ENCODE measurements at regions not wholly inside any gene's neighbourhood (a gene's known extent, or its start where the extent isn't known, plus 50 kb on each side); places are given as distances from the start of the nearest gene placed in this dataset.

DNA sequence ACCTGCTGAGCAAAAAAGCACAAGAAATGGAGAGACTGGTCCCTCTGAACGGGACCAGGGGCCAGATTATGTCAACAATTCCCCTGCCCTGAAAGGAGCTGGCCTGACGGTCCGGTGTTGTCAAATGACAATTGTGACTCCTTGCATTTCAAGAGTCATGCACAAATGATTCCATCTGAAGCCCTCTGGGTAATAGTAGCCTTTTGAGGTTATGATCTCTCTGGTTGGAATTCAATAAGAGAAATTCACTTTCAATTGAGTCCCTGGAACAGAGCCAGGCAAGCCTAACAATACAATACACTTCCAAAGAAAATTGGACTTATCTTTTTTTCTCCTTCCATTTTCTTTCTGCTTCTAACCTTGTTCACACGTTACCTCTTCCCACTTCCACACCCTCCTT is 116.9 kb downstream of the C1D start:
- Histone ChIP-seq H3F3A (ENCODE audit: low read depth) (no peaks in the 10 kb centered on the region), H3K36me3 (ENCODE audit: insufficient read depth, low read length) (no peaks in the 10 kb centered on the region), H3K9ac (ENCODE audit: low read depth, low read length, poor library complexity, severe bottlenecking) (no peak overlapping the region), H3K9me2 (replicated peaks; ENCODE audit: low read depth, low read length) (no peaks in the 10 kb centered on the region; the same call in 1 of the 2 replicates), H3K79me2 (ENCODE audit: insufficient read depth, low read length) (no peaks in the 10 kb centered on the region), H3K4me1 (ENCODE audit: insufficient read depth, low read length, poor library complexity, severe bottlenecking) (no peaks in the 10 kb centered on the region), H3K4me2 (ENCODE audit: low read depth, low read length, poor library complexity, severe bottlenecking) (no peak overlapping the region), H3K27me3 (ENCODE audit: insufficient read depth, low read length, poor library complexity, severe bottlenecking) (peaks cover 6% of the 10 kb centered on the region), H3K9me3 (ENCODE audit: insufficient read depth, low read depth, low read length) (no peaks in the 10 kb centered on the region; the same call in 1 of the 2 replicates), H3K4me3 (ENCODE audit: low read length, poor library complexity, severe bottlenecking) (no peak overlapping the region), H2AFZ (ENCODE audit: low read length) (no peak overlapping the region), H4K20me1 (ENCODE audit: insufficient read depth, low read length, poor library complexity, severe bottlenecking) (no peaks in the 10 kb centered on the region)
- TF ChIP-seq EZH2phosphoT487 (IDR thresholded peaks at IDR 0.05; ENCODE audit: borderline replicate concordance), result no peak
- no peak for TF ChIP-seq CTCF (conservative IDR thresholded peaks at IDR 0.05; ENCODE audit: low read length)

- no peak overlapping the region for H3K4me2 ChIP-seq (ENCODE audit: low read depth, low read length, poor library complexity, severe bottlenecking)
- H3K4me3 ChIP-seq (ENCODE audit: low read length, poor library complexity, severe bottlenecking), result no peak overlapping the region
- no peaks in the 10 kb centered on the region; the same call in 1 of the 2 replicates for H3K9me3 ChIP-seq (ENCODE audit: insufficient read depth, low read depth, low read length)
- no peaks in the 10 kb centered on the region for H3F3A ChIP-seq (ENCODE audit: low read depth)
- no peak for TF ChIP-seq EZH2phosphoT487 (IDR thresholded peaks at IDR 0.05; ENCODE audit: borderline replicate concordance)
- TF ChIP-seq CTCF (conservative IDR thresholded peaks at IDR 0.05; ENCODE audit: low read length), result no peak
- no peaks in the 10 kb centered on the region for H3K79me2 ChIP-seq (ENCODE audit: insufficient read depth, low read length)
- no peak overlapping the region for H3K9ac ChIP-seq (ENCODE audit: low read depth, low read length, poor library complexity, severe bottlenecking)
- H3K36me3 ChIP-seq (ENCODE audit: insufficient read depth, low read length), result no peaks in the 10 kb centered on the region
- H3K4me1 ChIP-seq (ENCODE audit: insufficient read depth, low read length, poor library complexity, severe bottlenecking), result no peaks in the 10 kb centered on the region
- H4K20me1 ChIP-seq (ENCODE audit: insufficient read depth, low read length, poor library complexity, severe bottlenecking), result no peaks in the 10 kb centered on the region
- no peaks in the 10 kb centered on the region; the same call in 1 of the 2 replicates for H3K9me2 ChIP-seq (replicated peaks; ENCODE audit: low read depth, low read length)
- no peak overlapping the region for H2AFZ ChIP-seq (ENCODE audit: low read length)
- peaks cover 6% of the 10 kb centered on the region for H3K27me3 ChIP-seq (ENCODE audit: insufficient read depth, low read length, poor library complexity, severe bottlenecking)
These were observed 114.7 kb downstream of the C1D start for GRCh38 chr2:67948057-67948456.

- Histone ChIP-seq H3K27me3 (ENCODE audit: insufficient read depth, low read length, poor library complexity, severe bottlenecking) (peaks cover 6% of the 10 kb centered on the region), H3K79me2 (ENCODE audit: insufficient read depth, low read length) (no peaks in the 10 kb centered on the region), H3K9me2 (replicated peaks; ENCODE audit: low read depth, low read length) (no peaks in the 10 kb centered on the region; the same call in 1 of the 2 replicates), H3F3A (ENCODE audit: low read depth) (no peaks in the 10 kb centered on the region), H3K9me3 (ENCODE audit: insufficient read depth, low read depth, low read length) (no peaks in the 10 kb centered on the region), H3K9ac (ENCODE audit: low read depth, low read length, poor library complexity, severe bottlenecking) (no peak overlapping the region), H3K4me2 (ENCODE audit: low read depth, low read length, poor library complexity, severe bottlenecking) (no peak overlapping the region), H4K20me1 (ENCODE audit: insufficient read depth, low read length, poor library complexity, severe bottlenecking) (no peaks in the 10 kb centered on the region), H3K4me1 (ENCODE audit: insufficient read depth, low read length, poor library complexity, severe bottlenecking) (no peaks in the 10 kb centered on the region), H2AFZ (ENCODE audit: low read length) (no peak overlapping the region), H3K4me3 (ENCODE audit: low read length, poor library complexity, severe bottlenecking) (no peak overlapping the region), H3K36me3 (ENCODE audit: insufficient read depth, low read length) (no peaks in the 10 kb centered on the region)
- no peak for TF ChIP-seq CTCF (conservative IDR thresholded peaks at IDR 0.05; ENCODE audit: low read length)
- no peak for TF ChIP-seq EZH2phosphoT487 (IDR thresholded peaks at IDR 0.05; ENCODE audit: borderline replicate concordance)
These were observed 114.3 kb downstream of the C1D start for GRCh38 chr2:67948506-67948905.
